ENCODE measurements at regions not wholly inside any gene's neighbourhood (a gene's known extent, or its start where the extent isn't known, plus 50 kb on each side); places are given as distances from the start of the nearest gene placed in this dataset.

DNA sequence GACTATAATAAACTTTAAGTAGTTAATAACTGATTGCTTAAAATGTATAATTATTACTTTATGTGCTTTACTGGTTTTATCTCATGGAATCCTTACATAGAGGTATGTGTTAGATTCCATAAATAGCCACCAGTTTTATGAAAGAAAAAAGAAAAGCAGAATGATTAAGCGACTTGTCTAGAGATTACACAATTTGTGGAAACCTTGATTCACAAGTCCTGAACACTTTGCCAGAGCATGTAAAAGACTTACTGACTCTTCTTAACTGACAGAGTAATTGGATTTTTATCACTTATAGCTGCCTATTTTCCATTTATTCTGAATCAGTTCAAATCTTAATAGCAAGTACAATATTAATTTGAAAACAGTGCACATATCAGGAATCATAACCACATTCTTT, 448.7 kb upstream of the NETO1 start:
- Mint-ChIP-seq H3K9me3 (peaks cover 2% of the 10 kb centered on the region; the same call in 2 of the 3 replicates), H3K36me3 (ENCODE audit: low read depth) (no peaks in the 10 kb centered on the region)
- ATAC-seq = no peak

More for the DNA sequence above, 448.7 kb upstream of the NETO1 start:
- Mint-ChIP-seq H3K4me3 (no peak overlapping the region), H3K27me3 (ENCODE audit: insufficient read depth, low read depth, poor library complexity) (no peaks in the 10 kb centered on the region), H3K27ac (no peak overlapping the region), H3K4me1 (no peaks in the 10 kb centered on the region)
- no peak overlapping the region for H3K4me3 ChIP-seq
- H3K9me2 ChIP-seq (ENCODE audit: insufficient read depth) = 0 out of 2 replicates have a peak, but pooled peaks cover 5% of the 10 kb centered on the region
- no peaks in the 10 kb centered on the region for H3K36me3 ChIP-seq (ENCODE audit: insufficient read depth)
- H4K20me1 ChIP-seq (replicated peaks; ENCODE audit: insufficient read depth) = no peaks in the 10 kb centered on the region
- no peaks in the 10 kb centered on the region for H3K79me2 ChIP-seq (replicated peaks; ENCODE audit: insufficient read depth)
- no peak overlapping the region for H3K4me2 ChIP-seq
- H3F3A ChIP-seq (replicated peaks; ENCODE audit: low read depth) = no peaks in the 10 kb centered on the region
- no peak for DNase-seq (ENCODE audit: low spot score)
- no peak overlapping the region for H3K27ac ChIP-seq (ENCODE audit: low read depth)
- TF ChIP-seq EZH2phosphoT487 (IDR thresholded peaks at IDR 0.05; ENCODE audit: unreplicated experiment) (no peak), EZH2 (IDR thresholded peaks at IDR 0.05; ENCODE audit: low read depth, unreplicated experiment) (no peak), STAT1 (IDR thresholded peaks at IDR 0.05; ENCODE audit: unreplicated experiment) (no peak), POLR2AphosphoS5 (IDR thresholded peaks at IDR 0.05; ENCODE audit: low read depth) (no peak), JUNB (IDR thresholded peaks at IDR 0.05; ENCODE audit: unreplicated experiment) (no peak), ZNF114 (CRISPR knock-in tag; IDR thresholded peaks at IDR 0.05) (no peak)
- TF ChIP-seq, protein P1, sequence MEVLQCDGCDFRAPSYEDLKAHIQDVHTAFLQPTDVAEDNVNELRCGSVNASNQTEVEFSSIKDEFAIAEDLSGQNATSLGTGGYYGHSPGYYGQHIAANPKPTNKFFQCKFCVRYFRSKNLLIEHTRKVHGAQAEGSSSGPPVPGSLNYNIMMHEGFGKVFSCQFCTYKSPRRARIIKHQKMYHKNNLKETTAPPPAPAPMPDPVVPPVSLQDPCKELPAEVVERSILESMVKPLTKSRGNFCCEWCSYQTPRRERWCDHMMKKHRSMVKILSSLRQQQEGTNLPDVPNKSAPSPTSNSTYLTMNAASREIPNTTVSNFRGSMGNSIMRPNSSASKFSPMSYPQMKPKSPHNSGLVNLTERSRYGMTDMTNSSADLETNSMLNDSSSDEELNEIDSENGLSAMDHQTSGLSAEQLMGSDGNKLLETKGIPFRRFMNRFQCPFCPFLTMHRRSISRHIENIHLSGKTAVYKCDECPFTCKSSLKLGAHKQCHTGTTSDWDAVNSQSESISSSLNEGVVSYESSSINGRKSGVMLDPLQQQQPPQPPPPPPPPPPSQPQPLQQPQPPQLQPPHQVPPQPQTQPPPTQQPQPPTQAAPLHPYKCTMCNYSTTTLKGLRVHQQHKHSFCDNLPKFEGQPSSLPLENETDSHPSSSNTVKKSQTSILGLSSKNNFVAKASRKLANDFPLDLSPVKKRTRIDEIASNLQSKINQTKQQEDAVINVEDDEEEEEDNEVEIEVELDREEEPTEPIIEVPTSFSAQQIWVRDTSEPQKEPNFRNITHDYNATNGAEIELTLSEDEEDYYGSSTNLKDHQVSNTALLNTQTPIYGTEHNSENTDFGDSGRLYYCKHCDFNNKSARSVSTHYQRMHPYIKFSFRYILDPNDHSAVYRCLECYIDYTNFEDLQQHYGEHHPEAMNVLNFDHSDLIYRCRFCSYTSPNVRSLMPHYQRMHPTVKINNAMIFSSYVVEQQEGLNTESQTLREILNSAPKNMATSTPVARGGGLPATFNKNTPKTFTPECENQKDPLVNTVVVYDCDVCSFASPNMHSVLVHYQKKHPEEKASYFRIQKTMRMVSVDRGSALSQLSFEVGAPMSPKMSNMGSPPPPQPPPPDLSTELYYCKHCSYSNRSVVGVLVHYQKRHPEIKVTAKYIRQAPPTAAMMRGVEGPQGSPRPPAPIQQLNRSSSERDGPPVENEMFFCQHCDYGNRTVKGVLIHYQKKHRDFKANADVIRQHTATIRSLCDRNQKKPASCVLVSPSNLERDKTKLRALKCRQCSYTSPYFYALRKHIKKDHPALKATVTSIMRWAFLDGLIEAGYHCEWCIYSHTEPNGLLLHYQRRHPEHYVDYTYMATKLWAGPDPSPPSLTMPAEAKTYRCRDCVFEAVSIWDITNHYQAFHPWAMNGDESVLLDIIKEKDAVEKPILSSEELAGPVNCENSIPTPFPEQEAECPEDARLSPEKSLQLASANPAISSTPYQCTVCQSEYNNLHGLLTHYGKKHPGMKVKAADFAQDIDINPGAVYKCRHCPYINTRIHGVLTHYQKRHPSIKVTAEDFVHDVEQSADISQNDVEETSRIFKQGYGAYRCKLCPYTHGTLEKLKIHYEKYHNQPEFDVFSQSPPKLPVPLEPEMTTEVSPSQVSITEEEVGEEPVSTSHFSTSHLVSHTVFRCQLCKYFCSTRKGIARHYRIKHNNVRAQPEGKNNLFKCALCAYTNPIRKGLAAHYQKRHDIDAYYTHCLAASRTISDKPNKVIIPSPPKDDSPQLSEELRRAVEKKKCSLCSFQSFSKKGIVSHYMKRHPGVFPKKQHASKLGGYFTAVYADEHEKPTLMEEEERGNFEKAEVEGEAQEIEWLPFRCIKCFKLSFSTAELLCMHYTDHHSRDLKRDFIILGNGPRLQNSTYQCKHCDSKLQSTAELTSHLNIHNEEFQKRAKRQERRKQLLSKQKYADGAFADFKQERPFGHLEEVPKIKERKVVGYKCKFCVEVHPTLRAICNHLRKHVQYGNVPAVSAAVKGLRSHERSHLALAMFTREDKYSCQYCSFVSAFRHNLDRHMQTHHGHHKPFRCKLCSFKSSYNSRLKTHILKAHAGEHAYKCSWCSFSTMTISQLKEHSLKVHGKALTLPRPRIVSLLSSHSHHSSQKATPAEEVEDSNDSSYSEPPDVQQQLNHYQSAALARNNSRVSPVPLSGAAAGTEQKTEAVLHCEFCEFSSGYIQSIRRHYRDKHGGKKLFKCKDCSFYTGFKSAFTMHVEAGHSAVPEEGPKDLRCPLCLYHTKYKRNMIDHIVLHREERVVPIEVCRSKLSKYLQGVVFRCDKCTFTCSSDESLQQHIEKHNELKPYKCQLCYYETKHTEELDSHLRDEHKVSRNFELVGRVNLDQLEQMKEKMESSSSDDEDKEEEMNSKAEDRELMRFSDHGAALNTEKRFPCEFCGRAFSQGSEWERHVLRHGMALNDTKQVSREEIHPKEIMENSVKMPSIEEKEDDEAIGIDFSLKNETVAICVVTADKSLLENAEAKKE (CRISPR knock-in tag; IDR thresholded peaks at IDR 0.05) = no peak
- TF ChIP-seq, protein P2, sequence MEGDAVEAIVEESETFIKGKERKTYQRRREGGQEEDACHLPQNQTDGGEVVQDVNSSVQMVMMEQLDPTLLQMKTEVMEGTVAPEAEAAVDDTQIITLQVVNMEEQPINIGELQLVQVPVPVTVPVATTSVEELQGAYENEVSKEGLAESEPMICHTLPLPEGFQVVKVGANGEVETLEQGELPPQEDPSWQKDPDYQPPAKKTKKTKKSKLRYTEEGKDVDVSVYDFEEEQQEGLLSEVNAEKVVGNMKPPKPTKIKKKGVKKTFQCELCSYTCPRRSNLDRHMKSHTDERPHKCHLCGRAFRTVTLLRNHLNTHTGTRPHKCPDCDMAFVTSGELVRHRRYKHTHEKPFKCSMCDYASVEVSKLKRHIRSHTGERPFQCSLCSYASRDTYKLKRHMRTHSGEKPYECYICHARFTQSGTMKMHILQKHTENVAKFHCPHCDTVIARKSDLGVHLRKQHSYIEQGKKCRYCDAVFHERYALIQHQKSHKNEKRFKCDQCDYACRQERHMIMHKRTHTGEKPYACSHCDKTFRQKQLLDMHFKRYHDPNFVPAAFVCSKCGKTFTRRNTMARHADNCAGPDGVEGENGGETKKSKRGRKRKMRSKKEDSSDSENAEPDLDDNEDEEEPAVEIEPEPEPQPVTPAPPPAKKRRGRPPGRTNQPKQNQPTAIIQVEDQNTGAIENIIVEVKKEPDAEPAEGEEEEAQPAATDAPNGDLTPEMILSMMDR (conservative IDR thresholded peaks at IDR 0.05; ENCODE audit: low read depth in 2 of 2) = no peak
- TF ChIP-seq, protein P3, sequence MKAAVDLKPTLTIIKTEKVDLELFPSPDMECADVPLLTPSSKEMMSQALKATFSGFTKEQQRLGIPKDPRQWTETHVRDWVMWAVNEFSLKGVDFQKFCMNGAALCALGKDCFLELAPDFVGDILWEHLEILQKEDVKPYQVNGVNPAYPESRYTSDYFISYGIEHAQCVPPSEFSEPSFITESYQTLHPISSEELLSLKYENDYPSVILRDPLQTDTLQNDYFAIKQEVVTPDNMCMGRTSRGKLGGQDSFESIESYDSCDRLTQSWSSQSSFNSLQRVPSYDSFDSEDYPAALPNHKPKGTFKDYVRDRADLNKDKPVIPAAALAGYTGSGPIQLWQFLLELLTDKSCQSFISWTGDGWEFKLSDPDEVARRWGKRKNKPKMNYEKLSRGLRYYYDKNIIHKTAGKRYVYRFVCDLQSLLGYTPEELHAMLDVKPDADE (IDR thresholded peaks at IDR 0.05) = no peak
- H2AFZ ChIP-seq = no peak overlapping the region
- H3K27me3 ChIP-seq (ENCODE audit: insufficient read depth) = no peaks in the 10 kb centered on the region
- no peaks in the 10 kb centered on the region for H3K4me1 ChIP-seq (ENCODE audit: insufficient read depth)

All from GM23338 (cell line).